AG04450 (cell line): ENCODE measurements at regions not wholly inside any gene's neighbourhood (a gene's known extent, or its start where the extent isn't known, plus 50 kb on each side); places are given as distances from the start of the nearest gene placed in this dataset.

ENCODE experiments used
- CTCF ChIA-PET: fragments of 300-600, 350-600 bp; formaldehyde crosslinking; extraction: SDS; loops from one replicate; lab custom pipeline; 2022; ENCODE audit warnings: antibody characterized with exemption, inconsistent platforms; lab: Charles Lee
- POLR2A ChIA-PET: fragments of 350-600 bp; formaldehyde crosslinking; extraction: SDS; loops from one replicate; lab custom pipeline; 2021; ENCODE audit warnings: antibody characterized with exemption, inconsistent platforms; lab: Yijun Ruan, JAX
- DNase-seq: peaks from one replicate; pipeline ENCODE4 v3.0.0-alpha.2; 2011; ENCODE audit warnings: low read depth, low spot score
- H3K27ac ChIP-seq: one replicate; pipeline ENCODE4 v1.5.1; 2012; ENCODE audit warnings: low read depth, low read length, control low read depth
- H3K27me3 ChIP-seq: one replicate; pipeline ENCODE4 v1.6.0; 2012; ENCODE audit warnings: low read length; ENCODE audit not compliant: control insufficient read depth, insufficient read depth
- H3K4me3 ChIP-seq: 2 replicates; pipeline ENCODE4 v1.5.1; 2011; ENCODE audit warnings: mild to moderate bottlenecking, low read depth, low read length, control low read depth
- H3K9me3 ChIP-seq: 2 replicates; pipeline ENCODE4 v1.5.1; 2012; ENCODE audit warnings: low read length; ENCODE audit not compliant: control insufficient read depth, insufficient read depth
- TF ChIP-seq, protein P1 (sequence below): IDR thresholded peaks from 2 replicates; pipeline ENCODE4 v1.5.1; 2011; ENCODE audit warnings: low read depth, low read length, control low read depth, inconsistent platforms

DNA sequence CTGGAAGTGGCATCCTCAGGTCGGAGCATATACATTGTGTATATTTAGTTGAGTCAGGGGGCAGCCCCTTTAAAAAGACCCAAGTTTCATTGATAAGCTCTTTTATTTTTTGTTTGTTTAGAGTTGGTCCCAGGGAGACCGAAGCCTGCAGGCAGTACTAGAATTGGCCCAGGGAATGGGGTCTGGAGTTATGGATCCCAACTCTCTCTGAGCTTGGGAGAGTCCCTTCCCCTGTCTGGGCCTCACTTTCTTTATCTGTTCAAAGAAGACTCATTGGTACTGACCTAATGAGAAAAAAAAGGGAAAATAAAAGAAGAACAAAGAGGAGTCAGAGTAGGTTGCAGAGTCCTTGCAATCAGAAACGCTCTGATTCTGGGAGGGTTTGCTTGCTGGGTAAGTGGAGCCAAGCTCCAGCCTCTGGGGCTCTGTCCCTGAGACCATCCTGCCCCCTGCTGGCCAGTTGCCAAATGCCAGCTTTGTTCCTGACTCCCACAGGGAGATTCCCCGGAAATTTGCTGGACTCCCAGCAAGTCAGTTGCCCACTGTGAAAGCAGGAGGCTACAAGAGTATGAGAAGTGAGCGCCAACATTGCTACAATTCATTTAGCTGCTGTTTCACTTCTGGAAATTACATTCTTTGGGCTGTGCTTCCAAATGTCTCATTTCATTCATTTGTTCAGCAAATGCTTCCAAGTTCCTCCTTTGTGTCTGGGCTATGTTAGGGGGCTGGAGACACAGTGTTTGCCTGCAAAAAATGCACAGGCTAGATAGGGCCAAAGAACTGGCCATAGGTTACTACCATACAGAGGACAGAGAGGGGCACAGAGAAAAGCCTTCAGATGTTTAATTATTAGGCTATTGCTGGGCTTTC is 156.2 kb downstream of the MELK start:
- H3K27me3 ChIP-seq, result no peaks in the 10 kb centered on the region
- H3K9me3 ChIP-seq, result no peaks in the 10 kb centered on the region
- TF ChIP-seq, protein P1, sequence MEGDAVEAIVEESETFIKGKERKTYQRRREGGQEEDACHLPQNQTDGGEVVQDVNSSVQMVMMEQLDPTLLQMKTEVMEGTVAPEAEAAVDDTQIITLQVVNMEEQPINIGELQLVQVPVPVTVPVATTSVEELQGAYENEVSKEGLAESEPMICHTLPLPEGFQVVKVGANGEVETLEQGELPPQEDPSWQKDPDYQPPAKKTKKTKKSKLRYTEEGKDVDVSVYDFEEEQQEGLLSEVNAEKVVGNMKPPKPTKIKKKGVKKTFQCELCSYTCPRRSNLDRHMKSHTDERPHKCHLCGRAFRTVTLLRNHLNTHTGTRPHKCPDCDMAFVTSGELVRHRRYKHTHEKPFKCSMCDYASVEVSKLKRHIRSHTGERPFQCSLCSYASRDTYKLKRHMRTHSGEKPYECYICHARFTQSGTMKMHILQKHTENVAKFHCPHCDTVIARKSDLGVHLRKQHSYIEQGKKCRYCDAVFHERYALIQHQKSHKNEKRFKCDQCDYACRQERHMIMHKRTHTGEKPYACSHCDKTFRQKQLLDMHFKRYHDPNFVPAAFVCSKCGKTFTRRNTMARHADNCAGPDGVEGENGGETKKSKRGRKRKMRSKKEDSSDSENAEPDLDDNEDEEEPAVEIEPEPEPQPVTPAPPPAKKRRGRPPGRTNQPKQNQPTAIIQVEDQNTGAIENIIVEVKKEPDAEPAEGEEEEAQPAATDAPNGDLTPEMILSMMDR, result peak; percentile 84
- DNase-seq, result peak; percentile 66
- CTCF ChIA-PET, result interaction anchor here (0.5 to 5.2 kb wide), 45 partner anchors 10 to 1103 kb away, joined by 3 to 64 read pairs (median 4); no protein-coding TSS in a partner anchor
- POLR2A ChIA-PET, result no interaction called here
- no peak overlapping the region for H3K27ac ChIP-seq
- no peak overlapping the region for H3K4me3 ChIP-seq

DNA sequence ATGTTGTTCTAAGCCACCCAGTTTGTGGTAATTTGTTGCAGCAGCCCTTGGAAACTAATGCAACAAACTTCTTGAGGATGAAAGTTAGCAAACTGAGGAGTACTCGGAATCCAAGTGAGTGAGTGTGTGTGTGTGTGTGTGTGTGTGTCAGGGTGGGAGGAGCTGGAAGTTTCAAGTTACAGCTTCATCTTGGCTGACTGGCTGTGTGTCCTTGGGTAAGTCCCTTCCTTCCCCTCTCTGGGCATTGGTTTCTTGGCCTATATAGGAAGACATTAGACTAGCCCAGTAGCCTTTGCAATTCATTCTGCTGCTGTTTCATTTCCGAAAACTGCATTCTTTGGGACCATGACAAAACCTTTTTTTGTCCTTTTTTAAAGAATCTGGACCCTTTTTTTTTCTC is 157.2 kb downstream of the MELK start:
- no peak overlapping the region for H3K27ac ChIP-seq
- H3K9me3 ChIP-seq, result no peaks in the 10 kb centered on the region
- H3K27me3 ChIP-seq, result no peaks in the 10 kb centered on the region
- TF ChIP-seq, protein P1, result no peak
- no peak overlapping the region for H3K4me3 ChIP-seq
- CTCF ChIA-PET, result interaction anchor here (0.9 to 5.2 kb wide), 8 partner anchors 12 to 322 kb away, joined by 3 to 64 read pairs (median 9); no protein-coding TSS in a partner anchor
- no peak for DNase-seq
- POLR2A ChIA-PET, result no interaction called here

DNA sequence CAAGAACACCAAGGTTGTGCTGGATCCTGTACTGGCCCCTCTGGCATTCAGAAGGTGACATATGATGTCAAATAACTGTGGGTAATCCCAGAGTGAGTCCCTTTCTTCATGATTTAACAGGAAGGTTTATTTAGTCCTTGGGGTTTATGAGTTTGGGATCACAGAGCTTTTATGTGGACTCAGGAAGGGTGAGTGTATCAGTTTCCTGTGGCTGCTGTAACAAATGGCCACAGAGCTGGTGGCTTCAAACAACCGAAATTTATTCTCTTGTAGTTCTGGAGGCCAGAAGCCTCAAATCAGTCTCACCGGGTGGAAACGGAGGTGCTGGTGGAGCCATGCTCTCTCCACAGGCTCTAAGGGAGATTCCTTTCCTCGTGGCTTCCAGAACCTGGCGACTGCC is 157.7 kb downstream of the MELK start:
- POLR2A ChIA-PET, result no interaction called here
- no peaks in the 10 kb centered on the region for H3K27me3 ChIP-seq
- no peak overlapping the region for H3K4me3 ChIP-seq
- DNase-seq, result no peak
- TF ChIP-seq, protein P1, result no peak
- H3K9me3 ChIP-seq, result no peaks in the 10 kb centered on the region
- CTCF ChIA-PET, result interaction anchor here (1.0 to 5.2 kb wide), 5 partner anchors 8 to 323 kb away, joined by 3 to 64 read pairs (median 14); no protein-coding TSS in a partner anchor
- H3K27ac ChIP-seq, result no peak overlapping the region

DNA sequence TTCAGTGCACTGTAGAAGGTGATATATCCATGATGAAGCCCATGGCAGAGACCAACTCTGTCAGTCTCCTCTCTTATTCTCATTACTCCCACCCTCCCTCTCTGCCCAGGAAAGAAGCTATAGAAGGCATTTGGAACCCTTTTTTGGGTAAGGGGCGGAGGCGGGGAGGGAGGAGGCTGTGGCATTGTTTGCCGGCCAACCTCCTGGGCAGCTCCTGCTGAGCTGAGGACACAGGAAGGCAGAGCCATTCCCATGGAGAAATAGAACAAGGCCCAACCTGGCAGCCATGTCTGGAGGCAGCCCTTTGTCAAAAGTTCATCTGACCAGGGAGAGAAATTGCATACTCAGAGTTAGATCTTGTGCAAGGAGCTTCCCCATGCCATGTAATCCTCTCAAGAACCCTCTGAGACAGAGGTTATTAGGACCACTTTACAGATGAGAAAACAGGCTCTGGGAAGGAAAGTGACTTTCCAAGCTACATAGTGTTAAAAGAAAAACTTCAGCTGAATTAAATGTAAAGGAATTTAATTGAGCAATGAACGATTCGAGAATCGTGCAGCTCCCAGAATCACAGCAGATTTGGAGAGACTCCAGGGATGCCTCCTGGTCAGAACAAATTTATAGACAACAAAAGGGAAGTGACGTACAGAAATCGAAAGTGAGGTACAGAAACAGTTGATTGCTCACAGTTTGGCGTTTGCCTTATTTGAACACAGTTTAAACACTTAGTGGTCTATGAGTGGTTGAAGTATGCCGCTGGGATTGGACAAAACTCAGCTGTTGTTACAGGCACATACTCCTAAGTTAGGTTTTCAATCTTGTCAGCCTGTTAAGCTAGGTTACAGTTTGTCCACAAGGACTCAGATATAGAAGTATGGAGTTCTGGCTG is 158.6 kb downstream of the MELK start:
- DNase-seq, result peak; percentile 54
- H3K9me3 ChIP-seq, result no peaks in the 10 kb centered on the region
- no peak overlapping the region for H3K4me3 ChIP-seq
- ChIA-PET CTCF (interaction anchor here (0.6 to 5.2 kb wide), 4 partner anchors 9 to 133 kb away, joined by 3 to 64 read pairs (median 4); no protein-coding TSS in a partner anchor), POLR2A (no interaction called here)
- TF ChIP-seq, protein P1, result no peak
- H3K27me3 ChIP-seq, result no peaks in the 10 kb centered on the region
- peak overlapping the region; percentile 52 for H3K27ac ChIP-seq
